ENCODE measurements at regions not wholly inside any gene's neighbourhood (a gene's known extent, or its start where the extent isn't known, plus 50 kb on each side); places are given as distances from the start of the nearest gene placed in this dataset.

DNA sequence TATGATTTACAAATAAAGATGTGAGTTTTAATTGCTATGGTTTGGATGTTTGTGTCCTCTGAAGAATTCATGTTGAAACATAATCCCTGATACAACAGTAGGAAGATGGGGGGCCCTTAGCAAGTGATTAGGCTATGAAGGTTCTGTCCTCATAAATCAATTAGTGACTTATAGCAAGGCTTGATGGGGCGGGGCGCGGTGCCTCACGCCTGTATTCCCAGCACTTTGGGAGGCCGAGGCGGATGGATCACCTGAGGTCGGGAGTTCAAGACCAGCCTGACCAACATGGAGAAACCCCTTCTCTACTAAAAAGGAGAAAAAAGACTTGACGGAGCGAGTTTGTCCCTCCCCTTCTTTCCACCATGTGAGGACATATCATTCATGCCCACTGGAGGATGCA is 2486.5 kb upstream of the PCDH20 start:
- TF ChIP-seq GATA2 (IDR thresholded peaks at IDR 0.05; ENCODE audit: low read depth, low read length) (no peak), GATA3 (IDR thresholded peaks at IDR 0.05; ENCODE audit: low read depth, low read length) (no peak)

DNA sequence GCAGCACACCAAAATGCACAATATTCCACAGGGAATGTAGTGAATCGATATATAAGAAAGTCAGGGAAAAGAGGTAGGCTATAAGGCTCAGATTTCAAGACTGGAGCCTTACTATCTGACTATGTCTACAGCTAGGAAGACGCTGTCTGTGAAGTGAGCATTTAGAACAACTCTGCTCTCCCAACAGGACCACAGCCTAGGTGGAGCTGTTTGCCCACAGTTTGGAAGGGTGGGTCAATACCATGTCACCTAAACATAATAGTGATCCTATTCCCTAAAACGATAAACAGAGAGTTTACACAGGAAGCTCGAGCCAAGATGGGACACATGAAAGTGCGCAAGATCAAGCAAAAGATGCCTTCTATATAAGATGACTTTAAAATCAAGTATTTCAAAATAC is 2486.0 kb upstream of the PCDH20 start:
- TF ChIP-seq GATA2 (IDR thresholded peaks at IDR 0.05; ENCODE audit: low read depth, low read length) (no peak), GATA3 (IDR thresholded peaks at IDR 0.05; ENCODE audit: low read depth, low read length) (no peak)

DNA sequence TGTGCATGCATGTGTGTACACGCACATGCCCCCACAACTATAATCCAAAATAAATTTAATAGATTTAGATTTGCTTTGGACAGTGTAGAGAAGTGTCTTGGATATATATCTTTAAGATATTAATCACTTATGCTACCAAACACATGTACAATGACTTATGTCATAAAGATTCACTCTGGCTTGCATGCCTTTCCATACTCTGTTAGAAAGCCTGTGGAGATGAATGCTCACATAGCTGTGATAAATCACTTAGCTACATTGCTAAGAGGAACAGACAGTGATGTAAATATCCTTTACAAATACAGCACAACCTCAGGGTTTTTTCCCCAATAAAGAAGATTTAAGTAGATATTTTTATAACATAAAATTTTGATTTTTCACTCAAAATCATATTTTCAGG is 2484.8 kb upstream of the PCDH20 start:
- TF ChIP-seq GATA2 (IDR thresholded peaks at IDR 0.05; ENCODE audit: low read depth, low read length) = no peak
- no peak for TF ChIP-seq GATA3 (IDR thresholded peaks at IDR 0.05; ENCODE audit: low read depth, low read length)

DNA sequence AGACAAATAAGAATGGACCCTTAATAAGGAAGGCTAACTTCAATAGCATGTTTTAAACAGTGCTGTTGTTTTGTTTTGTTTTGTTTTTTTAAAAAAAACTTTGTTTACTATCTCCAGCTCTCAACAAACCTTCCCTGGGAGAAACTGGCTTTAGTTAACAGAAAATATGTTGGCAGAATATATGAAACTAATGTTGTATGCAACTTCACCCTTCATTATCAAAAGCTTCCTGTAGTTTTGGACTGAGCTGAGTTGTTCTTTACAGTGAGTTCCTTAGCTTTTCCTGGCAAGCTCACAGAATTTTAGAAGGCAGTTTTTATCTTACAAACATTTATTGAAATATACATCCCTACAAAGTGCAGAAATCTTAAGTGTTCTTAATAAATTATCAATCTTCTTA is 2480.7 kb upstream of the PCDH20 start:
- TF ChIP-seq GATA3 (IDR thresholded peaks at IDR 0.05; ENCODE audit: low read depth, low read length) (no peak), GATA2 (IDR thresholded peaks at IDR 0.05; ENCODE audit: low read depth, low read length) (no peak)

DNA sequence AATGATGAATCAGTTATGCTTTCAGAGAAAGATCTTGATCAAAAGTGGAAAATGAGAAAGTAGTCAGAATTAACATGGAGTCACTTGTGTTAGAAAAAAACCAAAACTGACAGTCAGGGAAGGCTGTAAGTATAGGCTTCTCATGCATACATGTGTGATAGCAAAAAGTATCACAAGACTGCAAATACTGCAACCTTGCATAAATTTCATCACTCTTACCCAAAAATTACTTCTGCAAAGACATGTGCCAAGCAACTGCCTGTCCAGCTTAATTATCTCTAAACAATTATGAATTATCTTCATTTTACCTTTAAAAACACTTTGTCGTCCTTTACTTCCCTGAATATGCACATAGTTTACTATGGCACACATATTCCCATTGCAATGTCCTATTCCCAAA is 2466.4 kb upstream of the PCDH20 start:
- TF ChIP-seq GATA3 (IDR thresholded peaks at IDR 0.05; ENCODE audit: low read depth, low read length) (no peak), GATA2 (IDR thresholded peaks at IDR 0.05; ENCODE audit: low read depth, low read length) (no peak)

DNA sequence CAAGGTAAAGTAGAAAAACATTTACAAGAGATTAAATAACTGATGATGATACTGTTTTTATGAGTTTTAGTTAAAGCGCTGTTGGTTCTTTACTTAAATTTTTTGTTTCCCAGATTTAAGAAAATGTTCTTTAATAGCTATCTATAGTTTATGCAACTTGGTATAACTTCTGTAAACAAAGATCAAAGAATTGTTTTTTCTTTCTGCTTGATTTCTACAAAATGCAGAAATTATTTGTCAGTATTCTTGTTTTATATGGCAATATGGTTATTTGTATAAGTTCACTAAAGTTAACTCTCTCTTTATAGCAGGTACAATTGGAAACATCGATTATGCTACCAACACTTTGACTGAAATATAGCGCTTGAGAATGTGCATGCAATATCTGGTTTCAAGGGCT is 2465.1 kb upstream of the PCDH20 start:
- TF ChIP-seq GATA3 (IDR thresholded peaks at IDR 0.05; ENCODE audit: low read depth, low read length) = no peak
- TF ChIP-seq GATA2 (IDR thresholded peaks at IDR 0.05; ENCODE audit: low read depth, low read length) = no peak

DNA sequence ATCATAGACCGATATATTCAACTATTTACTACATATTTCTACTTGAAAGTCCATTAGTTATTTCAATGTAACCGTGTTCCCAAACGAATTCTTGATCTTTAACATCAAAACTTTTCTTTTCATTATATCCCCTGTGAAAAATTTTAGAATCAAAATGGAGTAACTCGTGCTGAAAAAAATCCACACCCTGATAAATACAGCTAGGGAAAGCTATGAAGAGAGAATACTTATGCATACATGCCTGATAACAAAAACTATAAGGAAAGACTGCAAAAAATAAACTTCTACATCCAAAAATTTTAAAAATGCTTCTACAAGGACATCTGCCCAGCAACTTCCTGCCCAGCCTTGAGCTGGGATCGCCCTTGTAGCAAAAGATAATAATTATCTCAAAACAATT is 2458.3 kb upstream of the PCDH20 start:
- TF ChIP-seq GATA3 (IDR thresholded peaks at IDR 0.05; ENCODE audit: low read depth, low read length) (no peak), GATA2 (IDR thresholded peaks at IDR 0.05; ENCODE audit: low read depth, low read length) (no peak)

DNA sequence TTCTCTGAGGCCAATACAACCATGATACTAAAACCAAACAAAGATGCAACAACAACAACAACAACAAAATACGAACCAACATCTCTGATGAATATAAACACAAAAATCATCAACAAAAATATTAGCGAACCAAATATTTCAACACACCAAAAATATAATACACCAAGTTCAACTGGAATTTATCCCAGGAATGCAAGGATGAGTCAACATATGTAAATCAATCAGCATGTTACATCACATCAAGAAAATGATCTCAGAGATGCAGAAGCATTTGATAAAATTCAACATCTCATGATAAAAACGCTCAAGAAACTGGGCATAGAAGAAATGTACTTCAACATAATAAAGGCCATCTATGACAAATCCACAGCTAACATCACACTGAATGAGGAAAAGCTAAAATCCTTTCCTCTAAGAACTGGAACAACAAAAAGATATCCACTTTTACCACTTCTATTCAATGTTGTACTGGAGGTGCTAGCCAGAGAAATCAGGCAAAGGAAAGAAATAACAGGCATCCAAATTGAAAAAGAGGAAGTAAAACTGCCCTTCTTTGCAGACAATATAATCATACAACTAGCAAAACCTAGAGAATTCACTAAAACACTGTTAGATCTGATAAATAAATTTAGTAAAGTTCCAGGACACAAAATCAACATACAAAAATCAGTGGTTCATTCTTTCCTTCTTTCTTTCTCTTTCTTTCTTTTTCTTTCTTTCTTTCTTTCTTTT is 2448.7 kb upstream of the PCDH20 start:
- no peak for TF ChIP-seq GATA2 (IDR thresholded peaks at IDR 0.05; ENCODE audit: low read depth, low read length)
- no peak for TF ChIP-seq GATA3 (IDR thresholded peaks at IDR 0.05; ENCODE audit: low read depth, low read length)

DNA sequence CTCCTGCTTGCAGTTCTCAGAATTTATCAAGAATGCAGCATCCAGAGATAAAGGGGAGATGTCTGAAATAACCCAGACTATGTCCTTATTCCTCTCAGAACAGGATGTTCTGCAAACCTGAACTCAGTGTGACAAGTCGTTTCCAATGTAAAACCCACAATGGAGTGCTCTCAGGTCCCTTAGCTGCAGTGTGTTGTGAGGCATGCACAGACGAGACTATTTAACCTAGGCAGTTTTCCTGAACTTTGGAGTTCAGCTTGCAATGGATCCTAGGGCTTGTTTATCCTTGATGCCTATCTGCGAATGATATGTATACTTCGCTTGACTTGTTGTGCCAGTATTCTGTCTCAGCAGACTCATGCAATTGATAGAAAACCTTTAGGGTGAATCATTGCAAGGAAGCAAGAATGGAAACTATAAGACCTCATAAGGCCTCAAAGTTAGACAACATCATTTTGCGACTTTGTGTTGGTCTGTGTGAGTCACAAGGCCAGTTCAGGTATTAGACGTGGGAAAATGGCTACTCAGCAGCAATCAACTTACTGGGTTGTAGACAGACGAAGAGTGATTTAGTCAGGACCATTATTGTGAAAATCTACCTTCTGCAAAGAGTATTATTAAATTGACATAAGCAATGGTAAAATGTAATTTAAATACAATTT is 2439.9 kb upstream of the PCDH20 start:
- no peak for TF ChIP-seq GATA3 (IDR thresholded peaks at IDR 0.05; ENCODE audit: low read depth, low read length)
- TF ChIP-seq GATA2 (IDR thresholded peaks at IDR 0.05; ENCODE audit: low read depth, low read length) = no peak

DNA sequence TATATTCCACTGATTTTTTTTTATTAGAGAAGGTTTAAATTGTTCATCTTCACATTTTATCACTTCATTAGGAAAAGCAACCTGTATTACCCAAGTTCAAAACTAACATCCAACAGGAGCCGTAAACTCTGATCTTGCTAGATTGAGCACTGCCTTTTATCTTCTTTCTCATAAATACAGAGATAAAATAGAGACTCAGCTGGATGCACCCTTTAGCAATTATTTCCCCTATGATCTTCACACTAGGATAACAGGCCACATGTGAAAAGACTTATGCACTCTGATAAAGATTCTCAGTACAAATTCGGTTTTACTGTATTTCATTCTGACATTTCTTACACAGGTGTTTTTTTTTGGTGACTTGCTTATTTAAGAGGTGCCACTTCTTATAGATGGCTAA is 2438.2 kb upstream of the PCDH20 start:
- TF ChIP-seq GATA2 (IDR thresholded peaks at IDR 0.05; ENCODE audit: low read depth, low read length) = no peak
- TF ChIP-seq GATA3 (IDR thresholded peaks at IDR 0.05; ENCODE audit: low read depth, low read length) = no peak

DNA sequence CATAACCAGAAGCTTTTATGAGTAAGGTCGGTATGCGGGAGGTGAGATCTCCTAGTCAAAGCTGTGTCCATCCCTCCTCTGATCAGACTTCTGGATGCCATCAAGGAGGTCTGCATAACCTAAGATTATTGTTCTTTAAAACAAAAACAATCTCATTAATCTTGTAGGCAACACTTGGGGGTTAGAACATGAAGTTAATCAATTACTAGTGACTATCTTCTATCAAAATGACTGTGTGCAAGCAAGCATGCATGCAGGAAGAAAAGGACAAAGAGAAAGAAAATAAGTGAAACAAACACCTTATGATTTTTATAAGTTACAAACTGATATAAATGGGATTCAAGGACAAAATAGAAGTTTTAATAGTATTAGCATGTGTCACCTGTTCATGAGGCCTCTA is 2435.9 kb upstream of the PCDH20 start:
- TF ChIP-seq GATA2 (IDR thresholded peaks at IDR 0.05; ENCODE audit: low read depth, low read length) = no peak
- no peak for TF ChIP-seq GATA3 (IDR thresholded peaks at IDR 0.05; ENCODE audit: low read depth, low read length)

DNA sequence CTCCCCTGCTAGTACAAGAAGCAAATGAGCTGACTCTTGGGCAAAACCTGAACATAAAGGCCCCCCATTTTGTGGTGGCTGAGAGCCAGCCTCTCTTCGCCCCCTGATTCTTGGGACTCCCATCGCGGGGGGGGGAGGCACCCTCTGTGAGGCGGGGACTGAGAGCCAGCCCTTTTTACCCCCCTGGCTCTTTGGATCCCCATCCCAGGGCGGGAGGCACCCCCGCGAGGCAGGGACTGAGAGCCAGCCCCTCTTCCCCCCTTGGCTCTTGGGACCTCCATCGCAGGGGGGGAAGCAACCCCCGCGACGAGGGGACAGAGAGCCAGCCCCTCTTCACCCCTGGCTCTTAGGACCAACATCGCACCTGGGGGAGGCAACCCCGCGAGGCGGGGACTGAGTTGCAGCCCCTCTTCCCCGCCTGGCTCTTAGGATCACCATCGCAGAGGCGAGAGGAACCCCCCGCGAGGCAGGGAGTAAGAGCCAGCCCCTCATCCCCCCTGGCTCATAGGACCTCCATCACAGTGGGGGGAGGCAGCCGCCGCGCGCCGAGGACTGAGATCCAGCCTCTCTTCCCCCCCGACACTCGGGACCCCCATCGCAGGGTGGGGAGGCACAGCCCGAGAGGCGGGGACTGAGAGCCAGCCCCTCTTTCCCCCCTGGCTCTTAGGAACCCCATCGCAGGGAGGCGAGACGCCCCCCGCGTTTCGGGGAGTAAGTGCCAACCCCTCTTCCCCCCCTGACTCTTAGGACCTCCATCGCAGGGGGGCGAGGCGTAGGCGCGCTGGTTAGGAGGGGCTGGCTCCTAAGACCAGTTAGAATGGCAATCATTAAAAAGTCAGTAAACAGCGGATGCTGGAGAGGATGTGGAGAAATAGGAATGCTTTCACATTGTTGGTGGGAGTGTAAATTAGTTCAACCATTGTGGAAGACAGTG is 2428.4 kb upstream of the PCDH20 start:
- TF ChIP-seq GATA2 (IDR thresholded peaks at IDR 0.05; ENCODE audit: low read depth, low read length) (no peak), GATA3 (IDR thresholded peaks at IDR 0.05; ENCODE audit: low read depth, low read length) (no peak)

DNA sequence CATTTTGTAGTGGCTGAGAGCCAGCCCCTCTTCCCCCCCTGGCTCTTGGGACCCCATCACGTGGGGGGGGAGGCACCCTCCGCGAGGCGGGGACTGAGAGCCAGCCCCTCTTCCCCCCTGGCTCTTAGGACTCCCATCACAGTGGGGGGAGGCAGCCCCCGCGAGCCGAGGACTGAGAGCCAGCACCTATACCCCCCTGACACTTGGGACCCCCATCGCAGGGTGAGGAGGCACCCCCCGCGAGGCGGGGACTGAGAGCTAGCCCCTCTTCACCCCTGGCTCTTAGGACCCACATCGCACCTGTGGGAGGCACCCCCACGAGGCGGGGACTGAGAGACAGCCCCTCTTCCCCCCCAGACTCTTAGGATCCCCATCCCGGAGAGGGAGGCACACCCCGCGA is 2426.5 kb upstream of the PCDH20 start:
- TF ChIP-seq GATA2 (IDR thresholded peaks at IDR 0.05; ENCODE audit: low read depth, low read length) (no peak), GATA3 (IDR thresholded peaks at IDR 0.05; ENCODE audit: low read depth, low read length) (no peak)
